Astrocyte (in vitro differentiated cells and primary cell): ENCODE measurements at regions not wholly inside any gene's neighbourhood (a gene's known extent, or its start where the extent isn't known, plus 50 kb on each side); places are given as distances from the start of the nearest gene placed in this dataset.

ENCODE experiments used
- DNase-seq: peaks from one replicate; pipeline ENCODE4 v3.0.0-alpha.2; 2010; ENCODE audit warnings: low read depth
- FAIRE-seq: peaks from 2 replicates; lab custom pipeline; 2011; peaks lifted over from hg19 to GRCh38; lab: Jason Lieb, UNC
- H2AFZ ChIP-seq: 2 replicates; pipeline ENCODE4 v1.6.0; 2012; ENCODE audit warnings: low read depth, low read length, inconsistent platforms
- H3K27ac ChIP-seq: 2 replicates; pipeline ENCODE4 v1.5.1; 2011; ENCODE audit warnings: low read depth, low read length, inconsistent platforms
- H3K27me3 ChIP-seq: 2 replicates; pipeline ENCODE4 v1.6.0; 2011; ENCODE audit warnings: low read length, inconsistent platforms; ENCODE audit not compliant: insufficient read depth
- H3K36me3 ChIP-seq: 2 replicates; pipeline ENCODE4 v1.5.1; 2011; ENCODE audit warnings: low read length, inconsistent platforms; ENCODE audit not compliant: insufficient read depth
- H3K4me1 ChIP-seq: 2 replicates; pipeline ENCODE4 v1.5.1; 2011; ENCODE audit warnings: low read length, inconsistent platforms; ENCODE audit not compliant: insufficient read depth
- H3K4me2 ChIP-seq: 2 replicates; pipeline ENCODE4 v1.6.0; 2012; ENCODE audit warnings: low read length, inconsistent platforms
- H3K4me3 ChIP-seq: 2 replicates; pipeline ENCODE4 v1.5.1; 2011; ENCODE audit warnings: low read depth, mild to moderate bottlenecking, low read length, inconsistent platforms; ENCODE audit not compliant: insufficient read depth
- H3K79me2 ChIP-seq: 2 replicates; pipeline ENCODE4 v1.6.0; 2012; ENCODE audit warnings: mild to moderate bottlenecking, low read length, inconsistent platforms; ENCODE audit not compliant: insufficient read depth
- H3K9ac ChIP-seq: 2 replicates; pipeline ENCODE4 v1.6.0; 2012; ENCODE audit warnings: mild to moderate bottlenecking, low read length, inconsistent platforms
- H3K9me3 ChIP-seq: 2 replicates; pipeline ENCODE4 v1.5.1; 2012; ENCODE audit warnings: low read depth, mild to moderate bottlenecking, low read length, inconsistent platforms; ENCODE audit not compliant: insufficient read depth
- H4K20me1 ChIP-seq: 2 replicates; pipeline ENCODE4 v1.6.0; 2012; ENCODE audit warnings: low read length, inconsistent platforms; ENCODE audit not compliant: insufficient read depth
- H3K27ac Mint-ChIP-seq: one replicate; pipeline ENCODE4 v1.8.0; 2021; ENCODE audit warnings: mild to moderate bottlenecking, mixed read lengths; ENCODE audit not compliant: unreplicated experiment
- H3K27me3 Mint-ChIP-seq: one replicate; pipeline ENCODE4 v1.8.0; 2021; ENCODE audit warnings: low read depth, mixed read lengths; ENCODE audit not compliant: unreplicated experiment
- H3K36me3 Mint-ChIP-seq: one replicate; pipeline ENCODE4 v1.8.0; 2021; ENCODE audit warnings: low read depth, mixed read lengths; ENCODE audit not compliant: unreplicated experiment
- H3K4me1 Mint-ChIP-seq: one replicate; pipeline ENCODE4 v1.8.0; 2021; ENCODE audit warnings: low read depth, mixed read lengths; ENCODE audit not compliant: unreplicated experiment
- H3K4me3 Mint-ChIP-seq: one replicate; pipeline ENCODE4 v1.8.0; 2021; ENCODE audit warnings: mild to moderate bottlenecking, moderate library complexity, mixed read lengths; ENCODE audit not compliant: unreplicated experiment
- H3K9me3 Mint-ChIP-seq: one replicate; pipeline ENCODE4 v1.8.0; 2021; ENCODE audit warnings: mild to moderate bottlenecking, mixed read lengths; ENCODE audit not compliant: unreplicated experiment
- EZH2 ChIP-seq: IDR thresholded peaks from 2 replicates; pipeline ENCODE4 v1.6.1; 2012; ENCODE audit warnings: mild to moderate bottlenecking, low read length, inconsistent platforms; ENCODE audit not compliant: insufficient read depth
- TF ChIP-seq, protein P1 (sequence below): IDR thresholded peaks from 2 replicates; pipeline ENCODE4 v1.5.1; 2011; ENCODE audit warnings: low read depth, mild to moderate bottlenecking, inconsistent platforms, low read length, moderate library complexity; ENCODE audit not compliant: insufficient read depth

DNA sequence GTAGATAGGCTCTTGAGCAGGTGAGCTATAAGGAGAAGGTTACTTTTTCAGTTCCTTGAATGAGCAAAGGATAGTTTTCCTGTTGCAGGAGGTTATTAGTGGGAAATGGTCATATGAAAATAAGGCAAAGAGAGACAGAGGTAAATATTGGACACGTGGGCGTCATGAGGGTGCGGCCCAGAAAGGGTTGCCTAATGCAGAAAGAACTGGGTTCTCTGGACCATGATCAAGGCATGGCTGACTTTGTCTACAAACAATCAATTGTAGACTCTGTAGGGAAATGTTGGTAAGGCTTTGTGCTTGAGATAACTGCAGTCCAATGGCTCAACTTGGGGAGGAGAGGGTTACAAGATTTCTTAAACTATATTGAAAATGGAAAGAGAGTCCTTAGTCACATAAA is 585.8 kb downstream of the BCL11A start:
- H3K36me3 ChIP-seq = no peaks in the 10 kb centered on the region
- H3K4me3 ChIP-seq = no peak overlapping the region
- H2AFZ ChIP-seq = no peak overlapping the region
- H4K20me1 ChIP-seq = no peaks in the 10 kb centered on the region
- H3K79me2 ChIP-seq = no peaks in the 10 kb centered on the region
- no peaks in the 10 kb centered on the region for H3K36me3 Mint-ChIP-seq
- no peak overlapping the region for H3K4me3 Mint-ChIP-seq
- H3K4me2 ChIP-seq = no peak overlapping the region
- no peak for TF ChIP-seq EZH2
- TF ChIP-seq, protein P1, sequence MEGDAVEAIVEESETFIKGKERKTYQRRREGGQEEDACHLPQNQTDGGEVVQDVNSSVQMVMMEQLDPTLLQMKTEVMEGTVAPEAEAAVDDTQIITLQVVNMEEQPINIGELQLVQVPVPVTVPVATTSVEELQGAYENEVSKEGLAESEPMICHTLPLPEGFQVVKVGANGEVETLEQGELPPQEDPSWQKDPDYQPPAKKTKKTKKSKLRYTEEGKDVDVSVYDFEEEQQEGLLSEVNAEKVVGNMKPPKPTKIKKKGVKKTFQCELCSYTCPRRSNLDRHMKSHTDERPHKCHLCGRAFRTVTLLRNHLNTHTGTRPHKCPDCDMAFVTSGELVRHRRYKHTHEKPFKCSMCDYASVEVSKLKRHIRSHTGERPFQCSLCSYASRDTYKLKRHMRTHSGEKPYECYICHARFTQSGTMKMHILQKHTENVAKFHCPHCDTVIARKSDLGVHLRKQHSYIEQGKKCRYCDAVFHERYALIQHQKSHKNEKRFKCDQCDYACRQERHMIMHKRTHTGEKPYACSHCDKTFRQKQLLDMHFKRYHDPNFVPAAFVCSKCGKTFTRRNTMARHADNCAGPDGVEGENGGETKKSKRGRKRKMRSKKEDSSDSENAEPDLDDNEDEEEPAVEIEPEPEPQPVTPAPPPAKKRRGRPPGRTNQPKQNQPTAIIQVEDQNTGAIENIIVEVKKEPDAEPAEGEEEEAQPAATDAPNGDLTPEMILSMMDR = no peak
- no peaks in the 10 kb centered on the region for H3K4me1 Mint-ChIP-seq
- FAIRE-seq = no peak
- H3K9me3 Mint-ChIP-seq = no peaks in the 10 kb centered on the region
- peaks cover 3% of the 10 kb centered on the region for H3K27me3 Mint-ChIP-seq
- no peak for DNase-seq
- H3K27ac Mint-ChIP-seq = no peak overlapping the region
- peaks cover 5% of the 10 kb centered on the region for H3K9me3 ChIP-seq
- H3K27ac ChIP-seq = no peak overlapping the region
- H3K4me1 ChIP-seq = no peaks in the 10 kb centered on the region
- no peak overlapping the region for H3K9ac ChIP-seq
- no peaks in the 10 kb centered on the region for H3K27me3 ChIP-seq

DNA sequence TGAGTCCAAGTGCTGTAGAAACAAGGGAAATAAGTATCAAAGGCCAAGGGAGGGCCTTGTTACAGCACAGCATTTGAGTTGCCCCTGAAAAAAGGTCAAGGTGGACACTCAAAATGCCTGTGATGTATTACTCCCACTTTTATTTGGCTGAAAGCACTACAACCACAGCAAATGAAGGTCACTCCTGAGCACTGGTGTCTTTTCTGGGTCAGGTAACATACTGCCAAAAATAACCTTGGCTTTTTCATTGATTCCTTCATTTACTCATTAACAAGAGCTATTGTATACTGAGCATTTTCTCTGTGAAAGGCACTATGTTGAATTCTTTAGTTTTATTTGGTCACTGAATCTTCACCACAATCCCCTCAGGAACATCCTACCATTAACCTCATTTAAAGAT is 590.3 kb downstream of the BCL11A start:
- no peaks in the 10 kb centered on the region for H3K36me3 Mint-ChIP-seq
- DNase-seq = no peak
- TF ChIP-seq EZH2 = no peak
- TF ChIP-seq, protein P1 = no peak
- Histone ChIP-seq H3K27me3 (no peaks in the 10 kb centered on the region), H4K20me1 (no peaks in the 10 kb centered on the region), H2AFZ (no peak overlapping the region), H3K4me3 (no peak overlapping the region), H3K36me3 (no peaks in the 10 kb centered on the region), H3K79me2 (no peaks in the 10 kb centered on the region), H3K4me1 (no peaks in the 10 kb centered on the region), H3K9ac (no peak overlapping the region), H3K27ac (no peak overlapping the region), H3K4me2 (no peak overlapping the region), H3K9me3 (peaks cover 5% of the 10 kb centered on the region)
- H3K4me3 Mint-ChIP-seq = no peak overlapping the region
- no peak for FAIRE-seq
- H3K9me3 Mint-ChIP-seq = no peaks in the 10 kb centered on the region
- H3K27ac Mint-ChIP-seq = no peak overlapping the region
- no peaks in the 10 kb centered on the region for H3K4me1 Mint-ChIP-seq
- peaks cover 5% of the 10 kb centered on the region for H3K27me3 Mint-ChIP-seq

DNA sequence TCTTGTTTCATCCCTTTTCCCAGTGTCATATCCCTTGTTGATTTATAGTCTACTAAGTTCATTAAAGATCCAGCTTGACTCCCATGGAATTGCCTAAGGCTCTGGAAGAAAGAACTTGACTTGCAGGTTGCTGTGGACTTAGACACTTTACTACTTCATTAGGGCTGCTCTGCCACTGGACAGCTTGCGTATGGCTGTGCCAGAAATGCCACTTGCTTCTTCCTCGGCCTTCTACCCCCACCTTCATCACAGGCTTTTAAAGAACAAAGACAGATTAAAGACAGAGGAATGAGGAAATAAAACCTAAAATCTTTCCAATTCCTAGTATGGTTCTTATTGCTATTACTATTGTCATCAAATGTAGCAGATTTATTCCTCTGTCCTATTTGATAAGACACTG is 591.7 kb downstream of the BCL11A start:
- Histone ChIP-seq H3K9me3 (peaks cover 5% of the 10 kb centered on the region), H3K27me3 (no peaks in the 10 kb centered on the region), H3K79me2 (no peaks in the 10 kb centered on the region), H4K20me1 (no peaks in the 10 kb centered on the region), H3K4me2 (no peak overlapping the region), H3K4me1 (no peaks in the 10 kb centered on the region), H2AFZ (no peak overlapping the region), H3K4me3 (no peak overlapping the region), H3K36me3 (no peaks in the 10 kb centered on the region), H3K27ac (no peak overlapping the region), H3K9ac (no peak overlapping the region)
- Mint-ChIP-seq H3K9me3 (no peaks in the 10 kb centered on the region), H3K4me3 (no peak overlapping the region), H3K27me3 (peaks cover 3% of the 10 kb centered on the region), H3K4me1 (peaks cover 5% of the 10 kb centered on the region), H3K36me3 (no peaks in the 10 kb centered on the region), H3K27ac (no peak overlapping the region)
- no peak for DNase-seq
- TF ChIP-seq, protein P1 = no peak
- no peak for TF ChIP-seq EZH2
- no peak for FAIRE-seq
